Hepatocyte (in vitro differentiated cells): ENCODE measurements at regions not wholly inside any gene's neighbourhood (a gene's known extent, or its start where the extent isn't known, plus 50 kb on each side); places are given as distances from the start of the nearest gene placed in this dataset.

Source experiments
- CTCF ChIP-seq: fragments of 200-600 bp; sonication (generic); IDR thresholded peaks from 2 replicates; pipeline ENCODE4 v1.5.1; 2016; ENCODE audit warnings: antibody characterized with exemption, mild to moderate bottlenecking; ENCODE audit not compliant: poor library complexity
- EZH2 ChIP-seq: fragments of 200-600 bp; sonication (generic); IDR thresholded peaks from 2 replicates; pipeline ENCODE4 v1.6.1; 2016; ENCODE audit warnings: antibody characterized with exemption, mild to moderate bottlenecking, borderline replicate concordance
- EZH2phosphoT487 ChIP-seq: fragments of 200-600 bp; sonication (generic); IDR thresholded peaks from one replicate; pipeline ENCODE4 v1.6.1; 2018; ENCODE audit warnings: antibody characterized with exemption, mild to moderate bottlenecking, low read depth, moderate library complexity; ENCODE audit not compliant: unreplicated experiment, severe bottlenecking

GRCh38 chr3:3675801-3676200 lies 123.4 kb upstream of the LRRN1 start:
- TF ChIP-seq CTCF (no peak), EZH2phosphoT487 (no peak), EZH2 (no peak)
